ENCODE measurements at regions not wholly inside any gene's neighbourhood (a gene's known extent, or its start where the extent isn't known, plus 50 kb on each side); places are given as distances from the start of the nearest gene placed in this dataset.

GRCh38 chr3:180755556-180755955, 76.3 kb upstream of the CCDC39 start:
- Histone ChIP-seq H3K4me1 (no peaks in the 10 kb centered on the region), H3K9me3 (peaks cover 0 to 2% (median 0%) of the 10 kb centered on the region in 4 donors), H3K36me3 (no peaks in the 10 kb centered on the region), H3K27ac (no peak overlapping the region), H3K27me3 (no peaks in the 10 kb centered on the region), H3K4me3 (no peak overlapping the region)
- DNase-seq, result no peak
- intact Hi-C loops (cut with DNase I), result no loop called here
- TF ChIP-seq EP300 (IDR thresholded peaks at IDR 0.05) (no peak), POLR2AphosphoS5 (IDR thresholded peaks at IDR 0.05) (no peak), CTCF (IDR thresholded peaks at IDR 0.05) (no peak), POLR2A (IDR thresholded peaks at IDR 0.05) (no peak)
- 55 to 64% methylated on average over 2 of the region's 2 CpGs for WGBS, 2 donors

- Histone ChIP-seq H3K9me3 (peaks cover 0 to 3% (median 1%) of the 10 kb centered on the region in 4 donors), H3K27ac (no peak overlapping the region), H3K36me3 (no peaks in the 10 kb centered on the region), H3K27me3 (no peaks in the 10 kb centered on the region), H3K4me1 (no peaks in the 10 kb centered on the region), H3K4me3 (no peak overlapping the region)
- TF ChIP-seq POLR2A (IDR thresholded peaks at IDR 0.05) (no peak), CTCF (IDR thresholded peaks at IDR 0.05) (no peak), EP300 (IDR thresholded peaks at IDR 0.05) (no peak), POLR2AphosphoS5 (IDR thresholded peaks at IDR 0.05) (no peak)
- intact Hi-C loops (cut with DNase I), result no loop called here
- WGBS, 2 donors, result 50 to 70% methylated on average over 4 of the region's 4 CpGs
- no peak for DNase-seq
Measured at GRCh38 chr3:180762866-180763265, 83.6 kb upstream of the CCDC39 start.

GRCh38 chr3:180764481-180764880, 85.2 kb upstream of the CCDC39 start:
- H3K4me3 ChIP-seq, result no peak overlapping the region
- H3K27me3 ChIP-seq, result no peaks in the 10 kb centered on the region
- intact Hi-C loops (cut with DNase I), result no loop called here
- H3K4me1 ChIP-seq, result no peaks in the 10 kb centered on the region
- no peaks in the 10 kb centered on the region for H3K36me3 ChIP-seq
- no peak overlapping the region for H3K27ac ChIP-seq
- 81 to 89% methylated on average over 1 of the region's 1 CpG for WGBS, 2 donors
- no peak for TF ChIP-seq POLR2AphosphoS5 (IDR thresholded peaks at IDR 0.05)
- peaks cover 0 to 3% (median 0%) of the 10 kb centered on the region in 4 donors for H3K9me3 ChIP-seq
- no peak for DNase-seq

- no peak for DNase-seq
- Histone ChIP-seq H3K4me3 (no peak overlapping the region), H3K27me3 (no peaks in the 10 kb centered on the region), H3K36me3 (no peaks in the 10 kb centered on the region), H3K27ac (no peak overlapping the region), H3K4me1 (no peaks in the 10 kb centered on the region), H3K9me3 (peaks cover 0 to 1% (median 0%) of the 10 kb centered on the region in 4 donors)
- WGBS, 2 donors, result 74 to 90% methylated on average over 1 of the region's 1 CpG
- TF ChIP-seq EP300 (IDR thresholded peaks at IDR 0.05) (no peak), POLR2AphosphoS5 (IDR thresholded peaks at IDR 0.05) (no peak), POLR2A (IDR thresholded peaks at IDR 0.05) (no peak), CTCF (IDR thresholded peaks at IDR 0.05) (no peak)
- intact Hi-C loops (cut with DNase I), result no loop called here
Measured at GRCh38 chr3:180770639-180771038, 91.3 kb upstream of the CCDC39 start.

GRCh38 chr3:180776433-180776832, 97.1 kb upstream of the CCDC39 start:
- Histone ChIP-seq H3K4me3 (no peak overlapping the region), H3K27ac (no peak overlapping the region), H3K36me3 (no peaks in the 10 kb centered on the region), H3K9me3 (peaks cover 0 to 19% (median 9%) of the 10 kb centered on the region in 4 donors), H3K27me3 (no peaks in the 10 kb centered on the region), H3K4me1 (no peaks in the 10 kb centered on the region)
- TF ChIP-seq POLR2A (IDR thresholded peaks at IDR 0.05) (no peak), EP300 (IDR thresholded peaks at IDR 0.05) (no peak), POLR2AphosphoS5 (IDR thresholded peaks at IDR 0.05) (no peak), CTCF (IDR thresholded peaks at IDR 0.05) (no peak)
- intact Hi-C loops (cut with DNase I), result no loop called here
- DNase-seq, result no peak
- 89 to 91% methylated on average over 4 of the region's 4 CpGs for WGBS, 2 donors
